HG03064 (cell line): ENCODE measurements at regions not wholly inside any gene's neighbourhood (a gene's known extent, or its start where the extent isn't known, plus 50 kb on each side); places are given as distances from the start of the nearest gene placed in this dataset.
"Not testable (repeated sequence)": the region's sequence is repeated elsewhere in the genome, so short reads cannot be mapped to it uniquely, and the experiment has no call there.

Experiments used
- ATAC-seq: cut with Tn5 transposase; IDR thresholded peaks from one replicate; pipeline ENCODE4 v1.9.1; 2021; ENCODE audit warnings: low read depth; ENCODE audit not compliant: unreplicated experiment

DNA sequence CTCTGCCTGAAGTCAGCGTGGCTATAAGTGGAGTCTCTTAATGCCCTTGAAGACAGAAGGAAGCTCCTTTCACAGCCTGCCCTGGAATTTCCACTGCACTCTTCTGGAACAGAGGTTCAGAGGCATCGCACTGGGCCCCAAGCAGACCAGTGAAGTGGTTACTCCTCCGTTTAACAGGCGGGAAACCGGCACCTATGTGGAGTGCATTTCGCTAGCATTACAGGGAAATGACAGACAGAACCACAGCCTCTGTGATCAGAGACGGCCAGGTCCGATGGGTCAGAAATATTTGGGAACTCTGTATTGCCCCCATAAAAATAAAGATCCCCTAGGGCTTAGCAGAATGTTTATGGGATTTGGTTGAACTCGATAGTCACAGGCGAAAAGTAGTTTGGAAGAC is 406.9 kb upstream of the PRKCQ start:
- ATAC-seq = no peak

DNA sequence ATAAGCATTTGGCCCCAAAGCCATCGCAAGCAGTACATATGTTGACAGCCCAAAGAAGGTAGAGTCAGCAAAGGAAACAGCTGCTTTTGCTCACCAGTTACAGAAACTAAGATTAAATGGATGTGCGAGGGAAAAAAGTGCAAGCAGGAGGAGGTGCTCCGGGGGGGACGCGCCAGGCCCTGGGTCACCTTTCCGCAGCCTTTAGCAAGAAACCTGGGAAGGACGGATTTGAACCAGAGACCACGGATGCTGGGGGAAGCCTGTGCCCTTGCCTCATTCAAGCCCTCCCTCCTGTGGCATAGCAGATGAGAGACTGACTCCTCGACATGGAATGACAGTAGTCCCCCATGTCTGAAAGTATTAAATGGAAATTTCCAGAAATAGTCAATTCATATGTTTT is 405.6 kb upstream of the PRKCQ start:
- no peak for ATAC-seq

DNA sequence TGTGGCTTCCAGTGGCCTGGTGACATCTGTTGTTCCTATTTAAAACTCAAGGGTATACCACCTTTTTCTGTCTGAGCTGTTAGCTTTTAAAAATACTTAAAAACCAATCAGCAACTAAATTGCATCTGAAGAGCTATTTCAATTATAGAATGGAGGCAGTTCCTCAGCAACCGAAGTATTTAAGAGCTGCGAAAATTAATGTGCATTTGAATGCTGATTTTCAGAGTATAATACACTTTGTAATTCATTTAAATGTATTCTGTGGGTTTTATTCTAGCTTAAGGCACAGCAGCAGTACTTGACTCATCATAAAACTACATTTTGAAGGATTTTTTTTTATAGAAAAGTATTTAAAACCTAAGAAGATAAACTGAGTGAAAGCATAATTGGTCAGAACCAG is 404.9 kb upstream of the PRKCQ start:
- no peak for ATAC-seq

DNA sequence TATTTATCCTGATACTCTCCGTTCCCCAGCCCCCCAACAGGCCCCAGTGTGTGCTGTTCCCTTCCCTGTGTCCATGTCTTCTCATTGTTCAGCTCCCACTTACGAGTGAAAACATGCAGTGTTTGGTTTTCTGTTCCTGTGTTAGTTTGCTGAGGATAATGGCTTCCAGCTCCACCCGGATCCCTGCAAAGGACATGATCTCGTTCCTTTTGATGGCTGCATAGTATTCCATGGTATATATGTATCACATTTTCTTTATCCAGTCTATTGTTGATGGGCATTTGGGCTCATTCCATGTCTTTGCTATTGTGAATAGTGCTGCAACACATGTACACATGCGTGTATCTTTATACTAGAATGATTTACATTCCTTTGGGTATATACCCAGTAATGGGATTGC is 403.9 kb upstream of the PRKCQ start:
- not testable (repeated sequence) for ATAC-seq

DNA sequence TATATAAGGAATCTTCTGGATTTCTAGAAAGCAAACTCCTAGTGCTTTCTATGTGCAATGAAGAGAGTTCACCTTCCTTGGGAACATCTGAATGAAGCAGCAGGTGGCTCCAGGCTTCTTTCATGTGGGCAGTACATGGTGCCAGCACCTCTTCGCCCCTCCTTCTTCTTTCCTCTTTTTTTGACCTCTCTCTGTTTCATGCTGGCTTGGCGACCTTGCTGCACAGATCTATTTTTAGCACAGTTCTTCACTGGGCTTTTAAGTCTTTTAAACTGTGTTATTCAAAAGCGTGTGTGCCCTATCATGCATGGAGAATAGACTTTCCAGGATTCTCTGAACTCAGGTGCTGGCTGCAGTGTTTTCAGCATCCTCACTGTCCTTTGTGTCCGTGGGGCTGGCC is 400.3 kb upstream of the PRKCQ start:
- ATAC-seq = no peak

DNA sequence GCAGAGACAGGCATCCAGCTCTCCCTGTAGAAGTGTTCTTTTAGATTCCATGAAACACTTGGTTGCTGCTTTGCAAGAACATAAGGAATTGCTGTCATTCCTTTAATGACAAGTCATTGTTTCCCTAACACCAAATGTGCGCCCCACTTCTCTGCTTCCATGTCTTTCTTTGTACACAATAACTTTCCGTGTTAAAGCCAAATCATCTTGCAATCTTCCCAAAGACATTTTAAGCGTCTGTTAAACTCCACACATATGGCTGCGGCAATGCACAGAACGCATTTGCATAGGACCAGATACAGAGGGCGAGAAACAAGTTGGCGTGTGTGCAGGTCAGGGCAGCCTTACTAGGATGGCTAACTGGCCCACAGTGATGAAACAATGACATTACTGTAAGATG is 399.3 kb upstream of the PRKCQ start:
- no peak for ATAC-seq

DNA sequence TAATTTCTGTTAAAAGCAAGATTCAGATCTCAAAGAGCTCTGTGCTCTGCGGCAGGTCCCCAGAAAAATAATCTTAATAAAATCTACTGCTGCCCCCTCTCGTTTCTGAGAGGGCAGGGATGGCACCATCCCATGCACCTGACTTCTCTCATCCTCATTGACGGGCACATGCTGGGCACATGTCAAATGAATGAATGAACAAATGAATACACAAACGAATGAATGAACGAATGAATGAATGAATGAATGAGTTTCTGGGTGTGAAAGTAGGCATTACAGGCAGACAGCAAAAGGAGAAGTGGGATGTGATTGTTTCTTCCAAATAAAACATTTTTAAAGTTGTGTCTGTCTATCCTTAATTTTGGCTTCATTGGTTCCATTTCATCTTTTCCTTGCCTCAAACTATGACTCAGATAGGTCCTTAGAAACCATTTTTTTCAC is 398.1 kb upstream of the PRKCQ start:
- ATAC-seq = no peak

DNA sequence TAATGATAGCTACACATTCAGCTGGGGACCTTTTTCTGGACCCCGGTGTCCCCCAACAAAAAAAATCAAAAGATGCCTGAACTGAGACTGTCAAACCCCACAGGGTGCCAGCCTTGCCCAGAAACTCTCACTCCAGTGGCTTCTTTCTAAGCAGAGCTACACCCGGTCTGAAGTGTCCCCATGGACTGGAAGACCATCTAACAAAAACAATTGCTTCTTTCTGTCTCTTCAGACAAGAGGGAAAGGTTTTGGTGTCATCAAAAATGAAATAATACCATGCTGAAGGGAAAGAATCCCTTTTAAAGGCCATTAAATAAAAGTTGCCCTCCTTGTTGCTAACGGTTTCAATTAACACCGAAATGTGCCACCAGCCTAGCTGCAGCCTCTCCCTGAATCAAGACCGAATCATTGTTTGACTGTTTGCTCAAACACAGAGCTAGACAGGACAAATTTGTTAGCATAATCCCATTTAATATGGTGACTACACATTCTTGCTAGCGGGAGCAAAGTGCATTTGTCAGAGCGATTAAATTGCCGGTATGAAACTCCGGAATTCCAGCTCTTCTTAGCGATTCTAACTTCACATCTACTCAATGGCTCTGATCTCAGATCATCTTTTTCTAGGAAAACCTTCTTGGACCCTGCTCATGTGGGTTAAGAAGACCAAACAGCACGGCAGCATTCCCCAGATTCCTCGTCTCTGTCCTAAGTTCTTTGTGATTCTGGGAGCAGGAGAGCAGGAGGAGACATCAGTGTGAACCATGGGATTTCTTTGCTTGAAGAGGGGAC is 397.5 kb upstream of the PRKCQ start:
- ATAC-seq = no peak

DNA sequence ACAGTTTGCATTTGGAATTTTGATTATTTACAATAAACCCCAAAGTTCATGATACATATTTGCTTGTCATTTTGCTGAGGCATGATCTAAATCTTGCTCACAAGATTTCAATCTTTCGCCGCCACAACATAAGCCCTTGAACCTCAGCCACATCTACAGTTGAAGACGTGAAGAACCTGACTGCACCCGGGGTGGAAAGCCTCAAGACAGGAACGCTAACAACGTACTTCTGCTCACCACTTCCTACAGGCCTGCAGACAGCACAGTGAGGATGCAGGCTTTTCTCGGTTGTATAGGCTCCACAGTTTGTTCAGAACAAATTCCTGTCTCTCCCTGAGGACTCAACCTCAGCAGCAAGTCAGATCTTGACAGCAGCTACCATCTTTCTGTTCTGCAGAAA is 393.8 kb upstream of the PRKCQ start:
- no peak for ATAC-seq

DNA sequence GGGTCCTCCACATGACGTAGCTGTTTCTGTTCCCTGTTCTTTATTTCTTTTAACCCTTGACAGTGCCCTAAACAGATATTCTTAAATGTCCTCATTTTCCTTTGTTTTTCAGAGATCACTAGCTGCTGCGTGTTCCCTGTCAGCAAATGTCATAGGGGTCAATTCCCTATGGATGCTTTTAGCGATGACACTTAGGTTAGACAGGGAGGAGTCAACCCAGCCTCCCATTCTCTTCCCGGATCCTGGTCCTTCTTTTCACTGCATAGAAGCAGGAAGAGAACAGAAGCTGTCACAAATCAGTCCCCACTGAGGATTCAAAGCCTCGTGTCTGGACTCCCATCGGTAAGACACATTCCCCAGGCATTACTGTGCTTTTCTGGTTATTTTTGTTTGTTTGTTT is 392.1 kb upstream of the PRKCQ start:
- ATAC-seq = no peak

DNA sequence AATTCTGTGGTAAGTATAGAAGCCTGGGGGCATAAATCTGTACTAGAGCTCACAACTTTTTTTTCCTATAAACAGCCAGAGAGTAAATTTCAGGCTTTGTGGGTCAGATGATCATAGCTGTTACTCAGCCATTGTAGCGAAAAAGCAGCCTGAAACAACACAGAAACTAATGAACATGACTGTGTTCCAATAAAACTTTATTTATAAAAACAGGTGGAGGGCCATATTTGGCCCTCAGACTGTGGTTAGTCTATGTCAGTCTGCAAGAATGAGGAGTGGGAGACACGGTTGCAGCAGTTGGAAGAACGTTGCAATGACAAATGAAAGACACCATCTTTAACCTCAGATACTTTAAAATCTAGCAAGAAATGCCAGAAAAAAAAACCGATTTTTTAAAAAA is 389.6 kb upstream of the PRKCQ start:
- no peak for ATAC-seq

DNA sequence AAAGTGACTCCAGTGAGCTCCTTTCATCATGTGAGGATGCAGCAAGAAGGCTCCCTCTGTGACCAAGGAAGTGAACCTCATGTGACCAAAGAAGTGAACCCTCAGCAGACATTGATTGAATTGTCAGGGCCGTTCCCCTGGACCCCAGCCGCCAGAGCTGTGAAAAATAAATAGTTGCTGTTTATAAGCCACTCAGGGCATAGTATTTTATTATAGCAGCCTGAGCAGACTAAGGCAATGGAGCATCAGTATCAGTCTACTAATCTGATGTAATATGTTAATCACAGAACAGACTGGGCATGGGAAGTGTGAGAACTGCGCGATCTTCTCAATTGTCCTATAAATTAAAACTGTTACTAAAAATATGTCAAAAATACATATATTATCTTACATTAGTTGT is 384.5 kb upstream of the PRKCQ start:
- no peak for ATAC-seq

DNA sequence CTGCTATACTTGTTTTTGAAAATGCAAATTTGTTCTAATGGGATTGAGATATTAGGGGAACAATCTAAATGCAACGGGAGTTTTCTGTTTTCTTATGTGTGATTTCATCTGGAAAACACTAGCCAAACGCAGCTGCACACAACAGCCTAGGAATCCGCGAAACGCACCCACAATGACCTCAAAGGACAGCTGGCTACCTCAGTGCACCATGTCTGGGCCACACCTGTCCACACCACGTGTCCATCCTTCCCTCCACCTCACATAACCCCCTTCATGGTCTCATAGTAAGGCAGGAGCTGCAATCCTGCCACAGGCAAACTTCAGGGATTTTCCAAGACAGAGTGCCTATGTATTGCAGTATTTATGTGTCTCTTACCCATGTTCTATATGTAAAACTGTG is 382.5 kb upstream of the PRKCQ start:
- ATAC-seq = no peak

DNA sequence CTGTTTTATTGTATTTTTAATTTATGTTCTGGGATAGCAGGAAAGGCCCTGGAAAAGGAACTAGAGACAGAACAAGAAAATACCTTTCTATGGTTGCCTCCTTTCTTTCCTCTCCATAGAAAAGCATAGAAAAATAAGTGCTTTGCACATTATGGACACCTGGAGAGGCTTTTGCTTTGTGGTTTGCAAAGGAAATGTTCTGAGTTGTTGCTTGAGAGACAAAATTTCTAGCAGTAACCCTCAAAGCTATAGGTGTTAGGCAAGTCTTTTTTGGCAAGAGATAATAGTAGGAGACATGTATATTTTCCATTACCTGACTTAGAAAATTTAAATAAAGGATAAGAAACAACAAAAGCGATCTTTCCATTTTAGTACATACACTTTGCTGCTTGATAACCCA is 378.6 kb upstream of the PRKCQ start:
- no peak for ATAC-seq

DNA sequence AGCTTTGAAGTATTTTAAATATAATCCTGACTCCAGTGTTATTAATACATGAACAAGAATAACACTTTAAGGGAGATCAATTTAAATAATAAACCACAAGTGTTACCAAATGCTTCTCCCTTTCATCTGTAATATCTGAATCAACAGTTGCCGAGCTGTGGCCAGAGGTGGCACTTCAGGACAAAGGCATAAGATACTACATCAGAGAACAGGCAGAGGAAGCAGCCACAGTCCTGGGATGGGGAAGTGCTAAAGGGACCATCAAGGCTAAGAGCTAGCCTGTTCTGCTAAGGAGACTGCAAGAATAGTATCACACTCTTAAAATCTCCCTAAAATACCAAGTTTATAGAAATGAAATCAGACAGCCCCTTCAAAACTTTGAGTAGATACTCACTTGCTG is 378.2 kb upstream of the PRKCQ start:
- no peak for ATAC-seq

DNA sequence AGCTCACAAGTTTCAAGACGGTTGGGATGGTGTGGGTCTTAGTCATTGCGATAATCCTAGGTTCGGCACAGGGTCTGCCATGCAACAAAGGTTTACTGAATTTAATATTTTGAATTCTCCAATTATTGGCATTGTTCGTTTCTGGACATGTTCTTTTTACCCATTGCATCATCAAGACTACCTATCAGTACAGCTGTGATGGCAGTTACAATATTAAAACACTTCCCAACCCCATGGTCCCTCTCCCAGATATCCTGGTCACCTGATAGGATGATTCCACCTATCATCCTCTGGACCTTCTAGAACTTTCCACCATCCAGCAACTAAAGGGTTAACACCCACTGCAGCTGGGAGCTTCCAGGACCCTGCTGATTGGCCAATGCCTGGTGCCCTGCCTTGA is 377.8 kb upstream of the PRKCQ start:
- no peak for ATAC-seq

DNA sequence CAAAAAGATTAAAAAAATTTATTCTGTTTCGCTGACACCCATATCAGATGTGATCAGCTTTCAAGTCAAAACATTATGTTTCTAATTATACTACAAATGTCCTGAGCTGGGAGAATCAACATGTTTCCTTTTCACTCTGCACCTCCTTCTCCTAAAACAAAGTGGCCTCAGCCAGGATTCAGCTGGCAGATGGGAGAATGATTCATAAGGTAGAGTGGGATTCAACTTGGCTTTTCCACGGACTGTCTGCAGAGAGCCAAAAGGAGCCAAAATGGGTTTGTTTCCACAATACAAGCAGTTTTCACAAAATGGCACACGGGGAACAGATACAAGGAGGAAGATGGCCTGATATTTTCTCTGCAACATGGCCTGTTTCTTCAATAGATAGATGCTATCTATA is 376.5 kb upstream of the PRKCQ start:
- ATAC-seq = no peak

DNA sequence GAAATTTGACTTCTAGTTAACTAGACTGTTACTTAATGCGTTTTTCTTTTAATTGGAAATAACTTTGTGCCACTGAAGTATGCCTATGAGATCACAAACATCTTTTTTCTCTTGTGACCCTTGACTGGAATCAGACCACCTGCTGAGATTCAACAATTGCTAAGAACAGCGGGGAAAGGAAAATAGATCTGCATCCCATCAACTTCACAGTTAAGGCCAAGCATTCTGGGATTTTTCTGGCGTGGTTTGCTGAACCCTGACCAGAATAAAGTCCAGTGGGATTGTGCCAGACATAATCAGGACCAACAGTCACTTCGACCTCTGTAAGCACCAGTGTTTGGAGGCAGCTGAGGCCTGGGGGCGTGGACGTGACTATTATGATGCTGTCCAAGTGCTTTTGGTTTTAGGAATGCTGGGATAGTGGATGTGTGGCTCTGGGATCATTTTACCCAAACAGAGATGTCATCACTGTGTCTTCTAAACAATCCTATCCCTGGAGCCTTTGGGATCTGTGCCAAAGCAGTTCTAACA is 373.3 kb upstream of the PRKCQ start:
- no peak for ATAC-seq

DNA sequence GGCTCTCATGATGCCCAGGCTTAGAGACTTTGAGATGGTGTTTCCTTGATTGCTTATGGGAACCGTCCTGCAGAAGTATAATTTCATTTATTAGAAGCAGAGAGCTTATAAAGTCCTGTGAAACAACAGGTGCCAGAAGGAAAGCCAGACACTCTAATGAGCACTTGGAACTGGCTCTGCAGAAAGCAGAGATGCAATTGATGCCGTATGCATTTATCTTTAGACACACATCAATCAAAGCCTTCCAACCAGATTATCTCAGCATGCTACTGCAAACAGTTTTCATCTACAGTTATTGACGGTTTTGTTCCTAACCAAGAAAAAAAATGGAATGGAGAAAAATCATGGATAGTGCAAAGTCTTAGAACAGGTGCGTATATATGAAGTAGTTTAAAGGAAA is 371.7 kb upstream of the PRKCQ start:
- no peak for ATAC-seq

DNA sequence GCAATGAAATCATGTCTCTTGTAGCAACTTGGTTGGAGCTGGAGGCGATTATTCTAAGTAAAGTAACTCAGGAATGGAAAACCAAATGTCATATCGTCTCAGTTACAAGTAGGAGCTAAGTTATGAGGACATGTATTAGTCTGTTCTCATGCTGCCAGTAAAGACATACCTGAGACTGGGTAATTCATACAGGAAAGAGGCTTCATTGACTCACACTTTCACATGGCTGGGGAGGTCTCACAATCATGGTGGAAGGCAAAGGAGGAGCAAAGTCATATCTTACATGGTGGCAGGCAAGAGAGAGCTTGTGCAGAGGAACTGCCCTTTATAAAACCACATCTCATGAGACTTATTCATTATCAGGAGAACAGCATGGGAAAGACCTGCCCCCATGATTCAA is 370.1 kb upstream of the PRKCQ start:
- ATAC-seq = no peak

DNA sequence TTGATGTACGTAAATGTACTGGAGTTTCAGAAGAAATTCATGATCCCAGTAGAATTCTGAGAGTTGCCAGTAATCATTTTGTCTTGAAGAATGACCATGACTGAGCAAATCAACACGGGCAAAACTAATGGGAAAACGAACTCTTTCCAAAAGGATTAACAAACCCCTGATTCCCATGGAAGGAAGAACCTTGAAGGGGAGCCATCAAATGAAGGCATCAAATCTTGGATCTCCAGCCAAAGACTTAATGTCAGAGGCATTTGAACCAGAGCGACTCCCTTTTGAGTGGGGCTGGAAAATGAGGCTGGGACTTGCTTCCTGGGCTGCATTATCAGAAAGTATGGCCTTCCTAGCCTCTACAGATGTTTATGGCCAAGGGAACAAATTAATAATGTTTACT is 364.4 kb upstream of the PRKCQ start:
- no peak for ATAC-seq

DNA sequence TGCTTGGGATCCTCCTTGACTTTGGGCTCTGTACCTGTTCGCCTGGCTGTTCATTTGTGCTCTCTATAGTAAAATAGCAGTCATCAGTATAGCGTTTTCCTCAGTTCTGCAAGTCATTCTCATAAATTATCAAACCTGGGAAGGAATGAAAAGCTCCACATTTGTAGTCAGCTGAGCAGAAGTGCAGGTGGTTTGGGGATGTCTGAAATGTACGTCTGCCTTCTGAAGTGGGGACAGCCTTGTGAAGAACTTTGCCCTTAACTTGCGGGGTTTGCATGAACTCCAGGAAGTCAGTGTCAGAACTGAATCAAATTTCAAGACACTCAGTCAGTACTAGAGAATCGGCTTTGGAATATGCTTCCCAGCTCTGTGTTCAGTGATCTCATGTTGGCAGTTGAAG is 358.3 kb upstream of the PRKCQ start:
- ATAC-seq = no peak

DNA sequence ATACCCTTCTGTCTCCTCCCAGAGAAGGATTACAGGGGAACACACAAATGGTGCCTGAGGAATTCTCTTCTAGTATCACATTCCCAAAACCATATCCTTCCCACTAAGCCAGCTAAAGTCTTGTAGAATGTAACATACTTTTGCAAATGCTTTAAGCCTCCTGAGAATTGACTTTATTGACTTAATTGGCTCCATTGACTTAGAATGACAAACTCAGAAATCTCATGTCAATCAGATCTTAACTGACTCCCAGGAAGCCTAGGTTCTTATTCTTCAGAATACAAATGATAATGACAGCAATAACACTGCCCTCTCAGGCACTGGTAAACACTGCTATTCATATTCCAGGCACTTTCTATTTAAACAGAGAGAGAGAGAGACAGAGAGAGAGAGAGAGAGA is 356.9 kb upstream of the PRKCQ start:
- no peak for ATAC-seq
